Gastrocnemius medialis (tissue), 4 donors: ENCODE measurements at regions not wholly inside any gene's neighbourhood (a gene's known extent, or its start where the extent isn't known, plus 50 kb on each side); places are given as distances from the start of the nearest gene placed in this dataset.

Experiments
- CTCF ChIP-seq, 5 experiments: fragments of 450-650 bp in 3 of 5; fragments of 200-600 bp in 2 of 5; sonication (generic) in 2 of 5; IDR thresholded peaks in 4 of 5; conservative IDR thresholded peaks in 1 of 5; 1 replicate in 4 of 5; 2 replicates in 1 of 5; pipeline ENCODE4 v1.5.1; 2016 to 2019; ENCODE audit warnings: antibody characterized with exemption in 5 of 5, mild to moderate bottlenecking in 3 of 5, moderate library complexity in 3 of 5
- POLR2A ChIP-seq, 2 donors: fragments of 450-650 bp; IDR thresholded peaks; one replicate each; pipeline ENCODE4 v1.6.1; 2017; ENCODE audit warnings: antibody characterized with exemption in 2 of 2, mild to moderate bottlenecking in 2 of 2, moderate library complexity in 2 of 2

GRCh38 chr21:41011951-41012366 is 156.0 kb upstream of the BACE2 start:
- no peak for TF ChIP-seq CTCF (IDR thresholded peaks at IDR 0.05 in 4 of 5, conservative IDR thresholded peaks at IDR 0.05 in 1 of 5)
- no peak for TF ChIP-seq POLR2A (IDR thresholded peaks at IDR 0.05)
